ENCODE measurements at regions not wholly inside any gene's neighbourhood (a gene's known extent, or its start where the extent isn't known, plus 50 kb on each side); places are given as distances from the start of the nearest gene placed in this dataset.

DNA sequence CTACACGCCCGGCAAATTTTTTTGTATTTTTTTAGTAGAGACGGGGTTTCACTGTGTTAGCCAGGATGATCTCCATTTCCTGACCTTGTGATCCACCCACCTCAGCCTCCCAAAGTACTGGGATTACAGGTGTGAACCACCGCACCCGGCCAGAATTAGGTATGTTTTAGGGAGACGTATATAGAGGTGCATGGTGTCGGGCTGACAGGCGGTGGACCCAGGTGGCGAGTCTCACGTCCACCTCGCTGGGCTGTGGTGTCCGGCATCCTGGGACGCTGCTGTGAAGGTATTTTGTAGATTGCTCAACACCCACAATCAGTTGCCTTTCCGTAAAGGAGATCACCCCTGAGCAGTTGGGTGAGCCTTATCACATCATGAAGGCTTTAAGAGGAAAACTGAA, 728.6 kb downstream of the BRD1 start:
- dilution Hi-C loops (cut with HindIII; ENCODE audit: low sequenced_read_pairs, unreplicated experiment), result no loop called here
- Histone ChIP-seq H4K91ac (ENCODE audit: insufficient read depth, low read depth, low read length) (no peak overlapping the region), H3K79me1 (ENCODE audit: low read depth in 1 of 2, low read length in 2 of 2) (no peaks in the 10 kb centered on the region), H3K18ac (ENCODE audit: low read depth, low read length) (no peak overlapping the region), H4K8ac (ENCODE audit: low read depth in 2 of 2, low read length in 2 of 2) (no peak overlapping the region), H3K9me3 (ENCODE audit: control insufficient read depth, insufficient read depth, low read length) (peaks cover 49% of the 10 kb centered on the region), H2BK120ac (ENCODE audit: low read depth, low read length) (no peak overlapping the region), H2BK15ac (ENCODE audit: low read depth, low read length) (no peak overlapping the region), H3K9ac (ENCODE audit: low read depth, low read length) (no peak overlapping the region), H2BK20ac (ENCODE audit: low read depth, low read length) (no peak overlapping the region), H3K27ac (ENCODE audit: insufficient read depth, low read length) (no peak overlapping the region), H3K27me3 (ENCODE audit: control insufficient read depth, insufficient read depth, low read length) (no peaks in the 10 kb centered on the region), H4K5ac (ENCODE audit: low read depth, low read length) (no peak overlapping the region), H3K4me1 (ENCODE audit: control insufficient read depth, insufficient read depth, low read length) (no peaks in the 10 kb centered on the region), H3K14ac (replicated peaks; ENCODE audit: low read depth, low read length) (no peak overlapping the region), H3K4me2 (ENCODE audit: low read depth, low read length) (no peak overlapping the region), H3K56ac (ENCODE audit: extremely low read depth, insufficient read depth, low read length) (no peak overlapping the region), H2BK5ac (ENCODE audit: low read depth, low read length, poor library complexity, severe bottlenecking) (no peak overlapping the region), H3K9me1 (ENCODE audit: insufficient read depth, low read length) (no peaks in the 10 kb centered on the region), H2AK5ac (ENCODE audit: low read depth, low read length) (no peak overlapping the region), H3K4me3 (ENCODE audit: insufficient read depth, low read depth, low read length) (no peak overlapping the region), H3K36me3 (ENCODE audit: control insufficient read depth, insufficient read depth, low read length) (no peaks in the 10 kb centered on the region), H4K20me1 (ENCODE audit: insufficient read depth, low read length) (no peaks in the 10 kb centered on the region), H3K23ac (ENCODE audit: low read depth, low read length) (no peak overlapping the region), H3K4ac (ENCODE audit: low read depth, low read length) (no peak overlapping the region), H2AK9ac (replicated peaks; ENCODE audit: low read depth, low read length, poor library complexity) (no peak overlapping the region), H2AFZ (replicated peaks; ENCODE audit: low read length, poor library complexity) (no peak overlapping the region)
- in situ Hi-C loops (cut with MboI; ENCODE audit: low sequenced_read_pairs), result no loop called here
- TF ChIP-seq CHD1 (IDR thresholded peaks at IDR 0.05; ENCODE audit: low read depth, low read length) (no peak), MAZ (IDR thresholded peaks at IDR 0.05; ENCODE audit: borderline replicate concordance, low read depth, low read length) (no peak), NFE2L2 (IDR thresholded peaks at IDR 0.05; ENCODE audit: low read depth, low read length) (no peak), MAFK (IDR thresholded peaks at IDR 0.05; ENCODE audit: low read depth, low read length) (no peak), RFX5 (IDR thresholded peaks at IDR 0.05; ENCODE audit: low read depth, low read length) (no peak), RAD21 (IDR thresholded peaks at IDR 0.05; ENCODE audit: low read length) (no peak), FOS (IDR thresholded peaks at IDR 0.05; ENCODE audit: low read depth, low read length) (no peak), MXI1 (IDR thresholded peaks at IDR 0.05; ENCODE audit: borderline replicate concordance, low read depth, low read length) (no peak), POLR2A (IDR thresholded peaks at IDR 0.05; ENCODE audit: low read depth, low read length) (no peak), BHLHE40 (IDR thresholded peaks at IDR 0.05; ENCODE audit: low read depth, low read length) (no peak), SMC3 (IDR thresholded peaks at IDR 0.05; ENCODE audit: low read depth, low read length) (no peak), RCOR1 (IDR thresholded peaks at IDR 0.05; ENCODE audit: insufficient replicate concordance, low read length) (no peak), CEBPB (IDR thresholded peaks at IDR 0.05; ENCODE audit: low read depth, low read length) (no peak)
- TF ChIP-seq, protein P1, sequence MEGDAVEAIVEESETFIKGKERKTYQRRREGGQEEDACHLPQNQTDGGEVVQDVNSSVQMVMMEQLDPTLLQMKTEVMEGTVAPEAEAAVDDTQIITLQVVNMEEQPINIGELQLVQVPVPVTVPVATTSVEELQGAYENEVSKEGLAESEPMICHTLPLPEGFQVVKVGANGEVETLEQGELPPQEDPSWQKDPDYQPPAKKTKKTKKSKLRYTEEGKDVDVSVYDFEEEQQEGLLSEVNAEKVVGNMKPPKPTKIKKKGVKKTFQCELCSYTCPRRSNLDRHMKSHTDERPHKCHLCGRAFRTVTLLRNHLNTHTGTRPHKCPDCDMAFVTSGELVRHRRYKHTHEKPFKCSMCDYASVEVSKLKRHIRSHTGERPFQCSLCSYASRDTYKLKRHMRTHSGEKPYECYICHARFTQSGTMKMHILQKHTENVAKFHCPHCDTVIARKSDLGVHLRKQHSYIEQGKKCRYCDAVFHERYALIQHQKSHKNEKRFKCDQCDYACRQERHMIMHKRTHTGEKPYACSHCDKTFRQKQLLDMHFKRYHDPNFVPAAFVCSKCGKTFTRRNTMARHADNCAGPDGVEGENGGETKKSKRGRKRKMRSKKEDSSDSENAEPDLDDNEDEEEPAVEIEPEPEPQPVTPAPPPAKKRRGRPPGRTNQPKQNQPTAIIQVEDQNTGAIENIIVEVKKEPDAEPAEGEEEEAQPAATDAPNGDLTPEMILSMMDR (conservative IDR thresholded peaks at IDR 0.05; ENCODE audit: low read depth, low read length), result no peak
- TF ChIP-seq, protein P2, sequence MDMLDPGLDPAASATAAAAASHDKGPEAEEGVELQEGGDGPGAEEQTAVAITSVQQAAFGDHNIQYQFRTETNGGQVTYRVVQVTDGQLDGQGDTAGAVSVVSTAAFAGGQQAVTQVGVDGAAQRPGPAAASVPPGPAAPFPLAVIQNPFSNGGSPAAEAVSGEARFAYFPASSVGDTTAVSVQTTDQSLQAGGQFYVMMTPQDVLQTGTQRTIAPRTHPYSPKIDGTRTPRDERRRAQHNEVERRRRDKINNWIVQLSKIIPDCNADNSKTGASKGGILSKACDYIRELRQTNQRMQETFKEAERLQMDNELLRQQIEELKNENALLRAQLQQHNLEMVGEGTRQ (IDR thresholded peaks at IDR 0.05; ENCODE audit: low read depth, low read length), result no peak
- TF ChIP-seq, protein P3, sequence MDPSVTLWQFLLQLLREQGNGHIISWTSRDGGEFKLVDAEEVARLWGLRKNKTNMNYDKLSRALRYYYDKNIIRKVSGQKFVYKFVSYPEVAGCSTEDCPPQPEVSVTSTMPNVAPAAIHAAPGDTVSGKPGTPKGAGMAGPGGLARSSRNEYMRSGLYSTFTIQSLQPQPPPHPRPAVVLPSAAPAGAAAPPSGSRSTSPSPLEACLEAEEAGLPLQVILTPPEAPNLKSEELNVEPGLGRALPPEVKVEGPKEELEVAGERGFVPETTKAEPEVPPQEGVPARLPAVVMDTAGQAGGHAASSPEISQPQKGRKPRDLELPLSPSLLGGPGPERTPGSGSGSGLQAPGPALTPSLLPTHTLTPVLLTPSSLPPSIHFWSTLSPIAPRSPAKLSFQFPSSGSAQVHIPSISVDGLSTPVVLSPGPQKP (IDR thresholded peaks at IDR 0.05; ENCODE audit: borderline replicate concordance, low read depth, low read length), result no peak
- ChIA-PET CTCF (no interaction called here), POLR2A (ENCODE audit: unreplicated experiment) (no interaction called here)
- no TSS peak for BruUV-seq (replicated peaks)
- ATAC-seq (ENCODE audit: low read depth), result no peak
- no peak for DNase-seq
- intact Hi-C loops (cut with micrococcal nuclease), result no loop called here
- WGBS, 2 experiments (ENCODE audit: extremely low coverage in 2 of 2, insufficient read length in 1 of 2), result no CpG with 5 or more reads among the region's 14 CpGs

All from IMR-90 (cell line).